ENCODE measurements at regions not wholly inside any gene's neighbourhood (a gene's known extent, or its start where the extent isn't known, plus 50 kb on each side); places are given as distances from the start of the nearest gene placed in this dataset.
"Not testable (repeated sequence)": the region's sequence is repeated elsewhere in the genome, so short reads cannot be mapped to it uniquely, and the experiment has no call there.

- TF ChIP-seq, protein P1, sequence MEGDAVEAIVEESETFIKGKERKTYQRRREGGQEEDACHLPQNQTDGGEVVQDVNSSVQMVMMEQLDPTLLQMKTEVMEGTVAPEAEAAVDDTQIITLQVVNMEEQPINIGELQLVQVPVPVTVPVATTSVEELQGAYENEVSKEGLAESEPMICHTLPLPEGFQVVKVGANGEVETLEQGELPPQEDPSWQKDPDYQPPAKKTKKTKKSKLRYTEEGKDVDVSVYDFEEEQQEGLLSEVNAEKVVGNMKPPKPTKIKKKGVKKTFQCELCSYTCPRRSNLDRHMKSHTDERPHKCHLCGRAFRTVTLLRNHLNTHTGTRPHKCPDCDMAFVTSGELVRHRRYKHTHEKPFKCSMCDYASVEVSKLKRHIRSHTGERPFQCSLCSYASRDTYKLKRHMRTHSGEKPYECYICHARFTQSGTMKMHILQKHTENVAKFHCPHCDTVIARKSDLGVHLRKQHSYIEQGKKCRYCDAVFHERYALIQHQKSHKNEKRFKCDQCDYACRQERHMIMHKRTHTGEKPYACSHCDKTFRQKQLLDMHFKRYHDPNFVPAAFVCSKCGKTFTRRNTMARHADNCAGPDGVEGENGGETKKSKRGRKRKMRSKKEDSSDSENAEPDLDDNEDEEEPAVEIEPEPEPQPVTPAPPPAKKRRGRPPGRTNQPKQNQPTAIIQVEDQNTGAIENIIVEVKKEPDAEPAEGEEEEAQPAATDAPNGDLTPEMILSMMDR (IDR thresholded peaks at IDR 0.05; ENCODE audit: low read depth, low read length, missing control alignments) = no peak
- H3K27me3 ChIP-seq (replicated peaks) = no peaks in the 10 kb centered on the region
- no peaks in the 10 kb centered on the region for H3K36me3 ChIP-seq (replicated peaks)
- no peak overlapping the region for H3K4me3 ChIP-seq (ENCODE audit: low read depth, low read length)
- DNase-seq = no peak
- H3K27ac ChIP-seq = no peak overlapping the region
- in situ Hi-C loops (cut with HindIII; ENCODE audit: low pct_ligation_motif_present, low sequenced_read_pairs) = no loop called here
Measured at GRCh38 chr5:7261049-7261448, 134.9 kb upstream of the ADCY2 start.

DNA sequence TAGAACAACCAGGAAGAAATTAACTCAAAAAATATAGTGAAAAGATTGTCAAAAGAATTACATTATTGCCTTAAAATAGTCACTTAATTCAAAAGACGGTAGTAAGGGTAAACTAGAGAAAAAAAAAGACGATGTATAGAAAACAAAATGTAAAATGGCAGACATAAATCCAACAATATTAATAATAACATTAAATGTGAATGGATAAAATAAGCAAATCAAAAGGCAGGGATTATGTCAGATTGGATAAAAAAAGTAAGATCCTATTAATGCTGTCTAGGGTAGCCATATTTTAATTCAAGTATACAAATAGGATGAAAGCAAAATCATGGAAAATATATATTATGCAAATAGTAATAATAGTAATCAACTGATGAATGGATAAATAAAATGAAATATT, 134.0 kb upstream of the ADCY2 start:
- DNase-seq = no peak
- Histone ChIP-seq H3K36me3 (replicated peaks) (no peaks in the 10 kb centered on the region), H3K27ac (no peak overlapping the region), H3K27me3 (replicated peaks) (no peaks in the 10 kb centered on the region), H3K4me3 (ENCODE audit: low read depth, low read length) (no peak overlapping the region)
- TF ChIP-seq, protein P1 (IDR thresholded peaks at IDR 0.05; ENCODE audit: low read depth, low read length, missing control alignments) = no peak
- in situ Hi-C loops (cut with HindIII; ENCODE audit: low pct_ligation_motif_present, low sequenced_read_pairs) = no loop called here

DNA sequence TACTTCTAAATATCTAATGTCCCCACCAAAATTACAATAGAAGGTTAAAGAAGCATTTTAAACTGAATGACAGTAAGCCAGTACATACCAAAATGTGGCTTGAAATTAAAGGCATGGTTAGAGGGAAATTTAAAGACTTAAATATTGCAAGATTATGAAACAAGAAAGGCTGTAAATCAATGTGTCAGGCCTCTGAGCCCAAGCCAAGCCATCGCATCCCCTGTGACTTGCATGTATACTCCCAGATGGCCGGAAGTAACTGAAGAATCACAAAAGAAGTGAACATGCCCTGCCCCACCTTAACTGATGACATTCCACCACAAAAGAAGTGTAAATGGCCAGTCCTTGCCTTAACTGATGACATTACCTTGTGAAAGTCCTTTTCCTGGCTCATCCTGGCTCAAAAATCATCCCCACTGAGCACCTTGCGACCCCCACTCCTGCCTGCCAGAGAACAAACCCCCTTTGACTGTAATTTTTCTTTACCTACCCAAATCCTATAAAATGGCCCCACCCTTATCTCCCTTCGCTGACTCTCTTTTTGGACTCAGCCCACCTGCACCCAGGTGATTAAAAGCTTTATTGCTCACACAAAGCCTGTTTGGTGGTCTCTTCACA, 132.4 kb upstream of the ADCY2 start:
- H3K27me3 ChIP-seq (replicated peaks); H3K36me3 ChIP-seq (replicated peaks); in situ Hi-C loops (cut with HindIII; ENCODE audit: low pct_ligation_motif_present, low sequenced_read_pairs); H3K4me3 ChIP-seq (ENCODE audit: low read depth, low read length); H3K27ac ChIP-seq; DNase-seq: not testable (repeated sequence)

DNA sequence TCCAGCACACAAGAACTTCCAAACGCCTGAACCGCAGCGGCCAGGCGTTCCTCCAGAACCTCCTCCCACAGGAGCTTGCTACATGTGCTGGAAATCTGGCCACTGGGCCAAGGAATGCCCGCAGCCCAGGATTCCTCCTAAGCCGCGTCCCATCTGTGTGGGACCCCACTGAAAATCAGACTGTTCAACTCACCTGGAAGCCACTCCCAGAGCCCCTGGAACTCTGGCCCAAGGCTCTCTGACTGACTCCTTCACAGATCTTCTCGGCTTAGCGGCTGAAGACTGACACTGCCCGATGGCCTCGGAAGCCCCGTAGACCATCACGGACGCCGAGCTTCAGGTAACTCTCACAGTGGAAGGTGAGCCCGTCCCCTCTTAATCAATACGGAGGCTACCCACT, 130.2 kb upstream of the ADCY2 start:
- H3K36me3 ChIP-seq (replicated peaks); DNase-seq; in situ Hi-C loops (cut with HindIII; ENCODE audit: low pct_ligation_motif_present, low sequenced_read_pairs); H3K27ac ChIP-seq; H3K4me3 ChIP-seq (ENCODE audit: low read depth, low read length); H3K27me3 ChIP-seq (replicated peaks): not testable (repeated sequence)

DNA sequence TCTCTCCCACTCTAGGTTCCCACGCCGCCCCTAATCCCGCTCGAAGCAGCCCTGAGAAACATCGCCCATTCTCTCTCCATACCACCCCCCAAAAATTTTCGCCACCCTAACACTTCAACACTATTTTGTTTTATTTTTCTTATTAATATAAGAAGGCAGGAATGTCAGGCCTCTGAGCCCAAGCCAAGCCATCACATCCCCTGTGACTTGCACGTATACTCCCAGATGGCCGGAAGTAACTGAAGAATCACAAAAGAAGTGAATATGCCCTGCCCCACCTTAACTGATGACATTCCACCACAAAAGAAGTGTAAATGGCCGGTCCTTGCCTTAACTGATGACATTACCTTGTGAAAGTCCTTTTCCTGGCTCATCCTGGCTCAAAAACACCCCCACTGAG, 127.2 kb upstream of the ADCY2 start:
- DNase-seq; H3K27ac ChIP-seq; H3K27me3 ChIP-seq (replicated peaks); H3K36me3 ChIP-seq (replicated peaks); in situ Hi-C loops (cut with HindIII; ENCODE audit: low pct_ligation_motif_present, low sequenced_read_pairs); H3K4me3 ChIP-seq (ENCODE audit: low read depth, low read length): not testable (repeated sequence)

DNA sequence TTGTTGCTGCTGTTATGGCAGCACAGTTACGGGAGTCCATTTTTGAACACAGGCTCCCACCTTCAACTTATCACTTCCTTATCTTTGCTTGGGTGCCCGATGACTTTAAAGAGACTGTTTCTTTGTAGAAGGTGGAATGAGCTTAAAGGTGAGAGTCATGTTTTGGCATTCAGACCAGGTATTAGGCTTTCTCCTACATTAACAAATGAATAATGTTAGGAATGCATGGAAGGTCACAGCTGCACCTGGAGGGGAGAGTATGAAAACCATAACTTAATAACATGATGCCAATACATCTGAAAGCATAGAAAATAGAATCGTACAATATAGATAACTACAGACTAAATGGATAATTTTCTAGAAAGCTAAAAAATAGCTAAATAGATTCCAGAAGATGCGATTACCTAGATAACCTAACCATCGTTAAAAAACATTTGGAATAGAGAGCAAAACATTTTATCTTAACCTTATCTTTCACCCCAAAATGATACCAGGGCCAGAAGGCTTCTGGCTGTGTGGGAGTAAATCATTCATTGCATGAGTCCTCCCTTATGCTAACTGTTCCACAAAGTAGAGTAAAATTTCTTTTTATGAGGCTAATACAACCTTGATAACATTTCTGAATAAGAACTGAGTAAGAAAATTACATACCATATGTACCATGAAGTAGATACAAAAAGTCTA, 126.2 kb upstream of the ADCY2 start:
- Histone ChIP-seq H3K27me3 (replicated peaks) (no peaks in the 10 kb centered on the region), H3K36me3 (replicated peaks) (no peaks in the 10 kb centered on the region), H3K27ac (no peak overlapping the region), H3K4me3 (ENCODE audit: low read depth, low read length) (no peak overlapping the region)
- DNase-seq = no peak
- in situ Hi-C loops (cut with HindIII; ENCODE audit: low pct_ligation_motif_present, low sequenced_read_pairs) = no loop called here
- TF ChIP-seq, protein P1 (IDR thresholded peaks at IDR 0.05; ENCODE audit: low read depth, low read length, missing control alignments) = no peak

DNA sequence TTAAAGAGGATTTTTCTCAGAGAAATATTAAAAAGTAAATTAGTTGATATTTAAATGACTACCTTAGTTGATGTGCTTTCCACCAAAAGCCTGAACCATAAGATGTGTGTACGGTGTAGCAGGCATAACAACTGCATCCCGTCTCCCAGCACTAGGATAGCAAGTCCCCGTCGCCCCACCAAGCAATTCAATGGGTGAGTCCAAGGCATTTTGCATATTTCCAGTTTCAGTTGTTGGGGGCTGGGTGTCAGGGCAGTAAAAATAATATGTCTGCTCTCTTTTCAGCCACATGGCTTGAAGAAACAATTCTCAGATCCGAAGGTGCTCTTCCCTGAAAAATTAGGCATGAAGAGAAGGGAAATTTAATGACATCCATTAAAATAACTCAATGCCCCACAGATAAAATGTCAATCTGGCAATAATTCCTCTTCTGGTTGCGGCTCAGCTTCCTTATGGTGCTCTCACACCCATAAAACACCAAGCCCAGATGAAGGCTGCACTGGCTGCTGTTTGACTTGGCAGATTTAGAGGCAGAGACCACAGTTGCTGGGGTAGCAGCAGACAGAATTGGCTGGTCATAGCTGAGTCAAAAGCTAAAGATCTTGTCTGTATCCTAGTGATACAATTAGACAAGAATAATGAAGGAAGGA, 124.4 kb upstream of the ADCY2 start:
- no peak for DNase-seq
- Histone ChIP-seq H3K27ac (no peak overlapping the region), H3K27me3 (replicated peaks) (no peaks in the 10 kb centered on the region), H3K36me3 (replicated peaks) (no peaks in the 10 kb centered on the region), H3K4me3 (ENCODE audit: low read depth, low read length) (no peak overlapping the region)
- TF ChIP-seq, protein P1 (IDR thresholded peaks at IDR 0.05; ENCODE audit: low read depth, low read length, missing control alignments) = no peak
- in situ Hi-C loops (cut with HindIII; ENCODE audit: low pct_ligation_motif_present, low sequenced_read_pairs) = no loop called here
